ENCODE measurements at regions not wholly inside any gene's neighbourhood (a gene's known extent, or its start where the extent isn't known, plus 50 kb on each side); places are given as distances from the start of the nearest gene placed in this dataset.

DNA sequence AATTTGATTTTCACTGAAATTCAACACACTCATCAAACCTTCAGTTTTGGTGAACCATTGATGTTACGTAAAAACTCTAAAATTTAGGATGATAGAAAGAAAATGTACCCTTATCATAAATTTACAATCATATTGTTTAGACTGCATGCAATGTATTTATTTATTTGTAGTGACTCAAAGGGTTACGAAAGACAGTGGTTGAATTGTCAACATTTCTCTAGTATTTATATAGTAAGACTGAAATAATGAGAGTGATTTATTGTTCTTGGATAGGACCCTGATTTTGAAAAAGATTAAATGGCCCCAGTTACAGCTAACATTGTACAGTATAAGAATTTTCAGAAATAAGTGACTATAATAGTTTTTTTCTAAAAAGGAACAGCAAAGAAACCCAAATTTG, 591.5 kb downstream of the RFPL4B start:
- intact Hi-C loops (cut with micrococcal nuclease), result no loop called here
- no peak overlapping the region for H3K27ac Mint-ChIP-seq
- no peak for ATAC-seq (ENCODE audit: low read depth)
- no peaks in the 10 kb centered on the region for H3K9me3 Mint-ChIP-seq
- no peaks in the 10 kb centered on the region for H3K4me1 Mint-ChIP-seq
- ChIA-PET POLR2A (no interaction called here), CTCF (no interaction called here)
- no peaks in the 10 kb centered on the region for H3K27me3 Mint-ChIP-seq
- no peak overlapping the region for H3K4me3 Mint-ChIP-seq
- DNase-seq, result no peak
- TF ChIP-seq, protein P1, sequence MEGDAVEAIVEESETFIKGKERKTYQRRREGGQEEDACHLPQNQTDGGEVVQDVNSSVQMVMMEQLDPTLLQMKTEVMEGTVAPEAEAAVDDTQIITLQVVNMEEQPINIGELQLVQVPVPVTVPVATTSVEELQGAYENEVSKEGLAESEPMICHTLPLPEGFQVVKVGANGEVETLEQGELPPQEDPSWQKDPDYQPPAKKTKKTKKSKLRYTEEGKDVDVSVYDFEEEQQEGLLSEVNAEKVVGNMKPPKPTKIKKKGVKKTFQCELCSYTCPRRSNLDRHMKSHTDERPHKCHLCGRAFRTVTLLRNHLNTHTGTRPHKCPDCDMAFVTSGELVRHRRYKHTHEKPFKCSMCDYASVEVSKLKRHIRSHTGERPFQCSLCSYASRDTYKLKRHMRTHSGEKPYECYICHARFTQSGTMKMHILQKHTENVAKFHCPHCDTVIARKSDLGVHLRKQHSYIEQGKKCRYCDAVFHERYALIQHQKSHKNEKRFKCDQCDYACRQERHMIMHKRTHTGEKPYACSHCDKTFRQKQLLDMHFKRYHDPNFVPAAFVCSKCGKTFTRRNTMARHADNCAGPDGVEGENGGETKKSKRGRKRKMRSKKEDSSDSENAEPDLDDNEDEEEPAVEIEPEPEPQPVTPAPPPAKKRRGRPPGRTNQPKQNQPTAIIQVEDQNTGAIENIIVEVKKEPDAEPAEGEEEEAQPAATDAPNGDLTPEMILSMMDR (IDR thresholded peaks at IDR 0.05), result no peak
- H3K36me3 Mint-ChIP-seq (ENCODE audit: low read depth), result no peaks in the 10 kb centered on the region

DNA sequence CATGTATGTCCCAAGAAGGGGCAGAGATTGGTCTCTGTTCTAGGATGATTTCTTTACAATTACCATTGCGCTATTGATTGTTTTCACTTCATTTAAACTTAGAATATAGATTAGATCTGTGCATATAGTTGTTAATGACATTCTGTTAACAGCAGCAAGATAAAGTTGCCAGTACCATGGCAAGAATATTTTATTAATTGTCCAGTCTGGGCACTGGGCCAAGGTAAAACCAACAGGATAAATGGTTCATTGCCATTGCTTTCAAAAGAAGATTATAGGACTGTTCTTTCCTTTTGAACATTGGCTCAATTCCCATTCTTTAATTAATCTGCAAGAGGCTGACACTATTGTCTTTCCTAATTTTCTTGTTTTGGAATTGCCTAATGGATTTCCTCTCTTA, 592.4 kb downstream of the RFPL4B start:
- Mint-ChIP-seq H3K9me3 (no peaks in the 10 kb centered on the region), H3K27me3 (no peaks in the 10 kb centered on the region), H3K4me3 (no peak overlapping the region), H3K36me3 (ENCODE audit: low read depth) (no peaks in the 10 kb centered on the region), H3K4me1 (no peaks in the 10 kb centered on the region), H3K27ac (no peak overlapping the region)
- ATAC-seq (ENCODE audit: low read depth), result no peak
- ChIA-PET CTCF (no interaction called here), POLR2A (no interaction called here)
- TF ChIP-seq, protein P1 (IDR thresholded peaks at IDR 0.05), result no peak
- intact Hi-C loops (cut with micrococcal nuclease), result no loop called here
- no peak for DNase-seq

DNA sequence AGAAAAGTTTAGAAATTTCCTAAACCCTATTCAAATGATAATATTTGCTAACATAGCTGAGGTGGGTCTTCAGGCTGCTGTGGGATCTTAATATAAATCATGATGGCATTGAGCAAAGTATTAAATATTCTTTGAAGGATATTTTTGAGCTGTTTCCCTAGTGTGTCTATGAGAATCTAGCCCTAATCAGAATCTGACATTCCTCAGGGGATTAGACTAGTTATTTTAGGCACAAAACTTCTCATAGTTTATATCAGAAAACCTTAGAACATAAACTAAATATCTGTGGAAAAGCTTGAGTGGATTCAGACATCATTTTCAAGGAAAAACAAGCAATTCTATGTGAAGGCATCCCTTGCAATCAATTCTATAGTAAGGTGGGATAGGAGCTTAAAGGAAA, 594.5 kb downstream of the RFPL4B start:
- CTCF ChIA-PET, result no interaction called here
- ATAC-seq (ENCODE audit: low read depth), result no peak
- no peaks in the 10 kb centered on the region for H3K27me3 Mint-ChIP-seq
- POLR2A ChIA-PET, result no interaction called here
- H3K9me3 Mint-ChIP-seq, result no peaks in the 10 kb centered on the region
- H3K27ac Mint-ChIP-seq, result no peak overlapping the region
- TF ChIP-seq, protein P1 (IDR thresholded peaks at IDR 0.05), result no peak
- no peak for DNase-seq
- intact Hi-C loops (cut with micrococcal nuclease), result no loop called here
- H3K4me1 Mint-ChIP-seq, result no peaks in the 10 kb centered on the region
- no peaks in the 10 kb centered on the region for H3K36me3 Mint-ChIP-seq (ENCODE audit: low read depth)
- H3K4me3 Mint-ChIP-seq, result no peak overlapping the region

DNA sequence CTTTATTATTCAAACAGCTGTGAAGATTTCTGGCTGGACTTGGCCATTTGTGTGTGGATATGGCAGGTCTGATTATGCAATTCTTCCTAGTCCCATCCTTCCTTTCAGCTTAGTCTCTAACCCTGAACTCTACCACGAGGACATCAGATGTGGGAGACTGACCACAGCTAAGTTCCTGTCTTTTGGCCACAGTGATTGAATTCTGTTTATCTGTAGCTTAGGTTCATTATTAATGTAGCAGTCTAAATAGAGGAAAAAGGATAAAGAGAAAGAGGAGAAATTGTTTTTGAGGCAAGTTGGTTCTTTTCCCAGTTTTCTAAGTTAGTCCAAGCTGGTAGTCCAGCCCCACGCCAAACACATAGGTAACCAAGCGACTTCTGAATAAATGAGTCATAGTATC, 598.9 kb downstream of the RFPL4B start:
- ATAC-seq (ENCODE audit: low read depth) (no peak), DNase-seq (no peak)
- TF ChIP-seq, protein P1 (IDR thresholded peaks at IDR 0.05), result no peak
- Mint-ChIP-seq H3K4me1 (no peaks in the 10 kb centered on the region), H3K36me3 (ENCODE audit: low read depth) (no peaks in the 10 kb centered on the region), H3K27me3 (no peaks in the 10 kb centered on the region), H3K27ac (no peak overlapping the region), H3K4me3 (no peak overlapping the region), H3K9me3 (no peaks in the 10 kb centered on the region)
- POLR2A ChIA-PET, result no interaction called here
- intact Hi-C loops (cut with micrococcal nuclease), result no loop called here
- CTCF ChIA-PET, result no interaction called here

DNA sequence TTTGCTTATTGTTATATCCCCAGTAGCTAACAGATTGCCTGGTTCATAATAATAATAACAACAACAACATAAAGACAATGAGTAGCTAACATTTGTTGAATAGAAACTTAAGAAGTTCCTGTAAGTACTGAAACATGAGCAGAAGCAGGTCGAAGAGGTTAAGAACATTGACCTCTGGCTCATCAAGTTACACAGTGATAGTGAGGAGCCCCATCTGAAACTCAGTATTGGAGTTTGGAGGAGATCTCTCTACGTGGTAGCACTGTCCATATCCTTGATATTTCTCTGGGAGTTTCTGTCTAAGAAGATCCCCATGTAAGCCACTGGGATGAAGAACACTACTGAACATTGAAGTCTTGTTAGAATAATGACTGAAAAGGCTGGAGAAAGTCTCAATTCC, 600.4 kb downstream of the RFPL4B start:
- Mint-ChIP-seq H3K27ac (no peak overlapping the region), H3K36me3 (ENCODE audit: low read depth) (no peaks in the 10 kb centered on the region), H3K4me1 (no peaks in the 10 kb centered on the region), H3K9me3 (no peaks in the 10 kb centered on the region), H3K4me3 (no peak overlapping the region), H3K27me3 (peaks cover 2% of the 10 kb centered on the region)
- intact Hi-C loops (cut with micrococcal nuclease), result no loop called here
- ChIA-PET POLR2A (no interaction called here), CTCF (no interaction called here)
- TF ChIP-seq, protein P1 (IDR thresholded peaks at IDR 0.05), result no peak
- ATAC-seq (ENCODE audit: low read depth), result no peak
- no peak for DNase-seq
